Superior temporal gyrus (tissue), 1 donor: ENCODE measurements at regions not wholly inside any gene's neighbourhood (a gene's known extent, or its start where the extent isn't known, plus 50 kb on each side); places are given as distances from the start of the nearest gene placed in this dataset.

ENCODE experiments used
- DNase-seq: peaks from one replicate; pipeline ENCODE4 v3.0.0-alpha.2; 2016; ENCODE audit errors: extremely low spot score

DNA sequence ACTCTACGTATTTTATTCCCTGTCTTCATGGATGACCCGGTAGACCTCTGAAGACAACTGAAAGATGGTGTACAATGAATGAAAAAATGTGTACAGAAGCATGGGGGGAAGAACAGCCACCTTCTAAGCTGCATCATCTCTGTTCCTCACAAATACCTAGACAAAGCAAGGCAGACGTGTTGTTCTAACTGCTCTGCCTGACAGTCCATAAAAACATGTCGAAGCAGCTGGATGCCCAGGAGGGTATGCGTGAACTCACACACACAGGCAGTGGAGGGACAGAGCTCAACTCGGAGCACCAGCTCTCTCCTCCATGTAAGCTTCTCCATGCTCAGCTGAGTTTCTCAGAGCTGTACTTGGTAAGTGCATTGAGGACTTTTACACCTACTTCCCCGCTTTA is 327.4 kb downstream of the CTTN start:
- DNase-seq: no peak

DNA sequence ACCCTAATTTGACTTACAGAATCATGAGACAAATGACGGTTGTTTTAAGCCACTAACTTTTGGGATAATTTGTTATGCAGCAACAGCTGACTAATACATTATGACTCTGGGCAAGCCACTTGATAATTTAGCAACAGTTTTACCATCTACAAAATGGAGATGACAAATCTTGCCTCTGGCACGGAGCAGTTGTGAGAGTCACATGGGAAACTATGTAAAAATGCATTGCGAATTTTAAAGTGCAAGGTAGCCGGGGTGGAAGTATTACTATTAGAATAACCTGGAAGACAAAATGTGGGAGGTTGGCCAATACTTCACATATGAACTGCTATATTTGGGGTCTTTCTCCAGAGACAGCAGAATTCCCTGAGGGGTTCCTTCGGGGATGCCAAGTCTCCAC is 328.7 kb downstream of the CTTN start:
- DNase-seq: no peak

DNA sequence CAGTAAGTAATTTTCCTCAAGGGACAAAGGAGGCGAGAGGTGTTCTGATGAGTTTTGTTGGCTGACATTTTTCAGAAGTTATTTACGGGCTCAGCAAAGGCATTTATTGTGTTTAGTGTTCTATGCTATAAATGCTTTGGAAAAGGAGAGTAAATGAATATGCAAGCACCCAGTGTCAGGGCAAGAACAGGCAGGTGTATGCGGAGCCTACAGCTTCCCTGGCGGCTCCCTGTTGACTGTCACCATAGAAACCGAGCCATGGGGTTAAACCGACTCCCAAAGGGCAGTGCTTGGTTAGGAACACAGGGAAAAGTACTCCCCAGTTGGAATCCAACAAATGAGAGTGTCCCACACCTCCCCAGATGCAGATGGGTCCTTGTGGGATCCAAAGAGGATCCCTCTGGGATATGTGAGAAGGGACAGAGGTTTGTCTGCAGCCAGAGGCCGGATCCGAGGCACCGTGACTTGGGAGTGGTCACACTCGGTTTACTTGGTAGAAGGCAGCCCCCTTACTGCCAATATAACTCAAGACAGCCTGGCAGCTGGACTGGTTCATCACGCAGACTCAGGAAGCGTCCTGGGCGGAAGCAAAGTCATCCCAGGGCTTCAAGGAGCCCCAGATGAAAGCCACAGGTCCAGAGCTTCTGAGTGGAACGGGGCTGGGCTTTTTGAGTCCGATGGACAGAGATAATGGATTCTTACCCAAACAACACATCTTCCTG is 329.7 kb downstream of the CTTN start:
- no peak for DNase-seq

DNA sequence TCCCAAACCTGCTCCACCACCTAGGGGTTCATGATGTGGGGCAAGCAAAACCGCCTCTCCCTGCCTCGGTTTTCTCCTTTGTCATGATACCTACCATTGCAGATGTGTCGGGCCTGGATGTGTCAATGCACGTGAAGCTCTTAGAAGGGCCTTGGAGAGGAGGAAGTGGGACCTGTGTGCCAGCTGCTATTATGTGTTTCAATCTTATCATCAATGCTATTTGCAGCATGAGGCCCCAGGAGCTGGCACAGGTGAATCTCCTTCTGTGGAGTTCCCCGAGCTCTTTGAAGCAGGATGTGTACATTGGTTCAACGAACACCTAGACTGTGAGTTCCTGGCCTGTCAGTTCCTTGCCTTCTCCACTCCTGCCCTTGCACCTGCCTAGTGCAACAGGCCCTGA is 331.6 kb downstream of the CTTN start:
- DNase-seq: no peak

GRCh38 chr11:70730411-70730810 is 332.1 kb downstream of the CTTN start:
- no peak for DNase-seq

GRCh38 chr11:70731271-70732022 is 333.1 kb downstream of the CTTN start:
- DNase-seq: no peak

GRCh38 chr11:70732023-70732880 is 333.9 kb downstream of the CTTN start:
- DNase-seq: no peak

- no peak for DNase-seq
These were observed 334.5 kb downstream of the CTTN start for GRCh38 chr11:70732881-70733196.

GRCh38 chr11:70733327-70734325 is 335.3 kb downstream of the CTTN start:
- no peak for DNase-seq

- no peak for DNase-seq
These were observed 336.1 kb downstream of the CTTN start for GRCh38 chr11:70734379-70734778.

DNA sequence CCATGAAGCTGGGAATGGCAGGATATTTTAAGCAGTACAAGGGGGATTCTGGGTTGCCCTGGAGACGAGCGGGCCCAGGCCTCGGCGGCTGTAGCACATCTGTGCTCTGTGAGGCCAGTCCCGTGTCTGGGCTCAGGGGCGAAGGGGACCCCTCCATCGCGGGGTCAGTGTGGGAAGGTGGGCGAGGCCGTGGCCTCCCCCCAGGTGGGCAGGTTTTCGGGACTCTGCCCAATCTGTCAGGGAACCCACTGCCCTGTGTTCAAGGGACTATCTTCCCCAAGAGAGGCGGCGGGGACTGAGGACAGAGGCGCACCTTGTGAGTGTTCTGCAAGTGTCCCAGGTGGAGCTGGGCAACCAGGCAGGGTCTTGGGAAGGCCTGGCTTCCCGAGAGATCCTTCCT is 336.6 kb downstream of the CTTN start:
- DNase-seq: no peak

DNA sequence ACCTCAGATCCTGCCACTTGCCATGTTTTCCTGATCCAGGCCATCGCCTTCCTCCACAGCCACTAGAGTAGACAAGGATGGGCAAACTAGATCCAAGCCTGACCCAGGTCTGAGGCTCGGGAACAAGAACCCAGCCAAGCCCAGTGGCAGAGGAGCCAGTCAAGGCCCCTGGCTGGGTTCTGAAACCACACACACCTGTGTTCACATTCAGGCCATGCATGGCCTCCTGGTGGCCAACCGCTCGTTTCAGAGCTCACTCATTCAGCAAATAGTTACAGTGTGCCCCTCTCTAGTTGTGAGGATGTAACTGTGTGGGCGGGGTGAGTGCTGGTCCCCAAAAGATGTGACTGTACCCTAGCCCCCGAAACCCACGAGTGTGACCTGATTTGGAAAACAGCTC is 337.6 kb downstream of the CTTN start:
- DNase-seq: no peak

GRCh38 chr11:70736461-70736860 is 338.1 kb downstream of the CTTN start:
- no peak for DNase-seq

- DNase-seq: no peak
These were observed 338.8 kb downstream of the CTTN start for GRCh38 chr11:70736937-70737640.

DNA sequence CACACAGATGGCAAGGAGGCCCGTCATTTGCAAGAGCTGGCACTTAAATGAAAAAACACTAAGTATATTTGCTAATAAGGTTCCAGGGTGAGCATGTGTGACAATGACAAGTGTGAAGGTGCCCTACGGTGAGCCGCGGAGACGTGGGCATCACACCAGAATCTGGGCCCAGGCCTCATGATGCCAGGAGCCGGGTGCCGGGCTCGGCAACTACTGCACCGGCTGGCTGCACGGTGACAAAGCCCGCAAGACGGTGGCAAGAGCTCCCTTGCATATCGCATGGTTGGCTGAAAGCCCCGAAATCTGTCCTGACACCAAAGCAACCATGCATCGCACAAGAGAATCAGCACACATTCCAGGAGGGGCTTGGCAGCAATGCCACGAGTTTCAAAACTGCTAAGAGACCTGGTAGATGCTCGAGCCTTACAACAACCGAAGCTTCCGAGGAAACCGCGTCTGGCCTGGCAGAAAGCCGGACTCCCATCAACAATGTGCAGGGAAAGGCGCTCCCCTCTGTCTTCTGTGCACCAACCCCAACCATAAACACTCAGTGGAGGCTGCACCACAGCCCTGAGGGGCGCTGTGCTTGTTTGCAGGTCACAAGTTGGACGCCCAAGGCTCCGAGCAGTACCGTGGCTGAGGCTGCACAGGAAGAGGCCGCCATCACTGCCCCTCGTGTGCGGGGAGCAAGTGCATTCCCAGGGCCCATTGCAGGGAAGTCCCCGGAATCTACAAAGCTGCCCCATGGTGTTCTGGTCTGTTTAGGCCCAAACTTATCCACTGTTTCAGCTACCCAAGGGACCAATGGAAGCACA is 339.7 kb downstream of the CTTN start:
- no peak for DNase-seq

GRCh38 chr11:70738661-70739060 is 340.3 kb downstream of the CTTN start:
- DNase-seq: no peak

- DNase-seq: no peak
These were observed 340.8 kb downstream of the CTTN start for GRCh38 chr11:70739091-70739490.

DNA sequence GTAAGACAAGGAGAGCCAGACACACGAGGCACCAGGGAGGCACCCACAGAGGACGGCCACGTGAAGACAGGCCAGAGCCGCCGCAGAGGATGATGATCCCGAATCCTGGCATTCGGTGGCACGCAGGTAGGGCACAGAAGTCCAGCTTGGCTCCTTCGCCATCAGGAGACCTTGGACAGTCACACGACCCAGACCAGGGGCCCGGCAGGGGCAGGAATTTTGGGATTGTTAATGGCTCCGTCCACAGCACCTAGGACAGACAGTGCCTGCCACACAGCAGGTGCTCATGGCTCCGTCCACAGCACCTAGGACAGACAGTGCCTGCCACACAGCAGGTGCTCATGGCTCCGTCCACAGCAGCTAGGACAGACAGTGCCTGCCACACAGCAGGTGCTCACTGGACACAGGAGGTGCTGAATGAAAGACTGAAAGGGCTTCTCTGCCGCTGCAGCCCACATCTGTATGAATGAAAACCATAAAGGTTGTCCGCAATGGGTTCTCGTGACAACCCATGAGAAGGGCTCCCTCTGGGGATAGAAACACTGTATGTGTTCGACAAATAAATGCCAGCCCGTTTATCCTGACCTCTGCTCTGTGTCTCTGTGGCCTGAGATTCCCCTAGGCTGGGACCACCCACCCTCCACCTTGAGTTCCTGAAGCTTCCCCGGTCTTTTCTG is 341.6 kb downstream of the CTTN start:
- DNase-seq: peak; percentile 27

GRCh38 chr11:70740488-70740851 is 342.1 kb downstream of the CTTN start:
- DNase-seq: no peak
